NT2/D1 (cell line): ENCODE measurements at regions not wholly inside any gene's neighbourhood (a gene's known extent, or its start where the extent isn't known, plus 50 kb on each side); places are given as distances from the start of the nearest gene placed in this dataset.

Experiments used
- DNase-seq: peaks from one replicate; pipeline ENCODE4 v3.0.0-alpha.2; 2011; ENCODE audit warnings: low read depth, low spot score
- H3K27me3 ChIP-seq: 2 replicates; pipeline ENCODE4 v1.6.0; 2011; ENCODE audit warnings: mild to moderate bottlenecking; ENCODE audit not compliant: insufficient read length, insufficient read depth
- H3K36me3 ChIP-seq: 2 replicates; pipeline ENCODE4 v1.6.1; 2011; ENCODE audit warnings: mild to moderate bottlenecking, low read length, mixed read lengths; ENCODE audit not compliant: insufficient read depth, insufficient read length
- H3K4me1 ChIP-seq: 2 replicates; pipeline ENCODE4 v1.5.1; 2011; ENCODE audit not compliant: insufficient read depth, insufficient read length
- H3K4me3 ChIP-seq: 2 replicates; pipeline ENCODE4 v1.5.1; 2011; ENCODE audit warnings: low read depth; ENCODE audit not compliant: insufficient read length
- H3K9ac ChIP-seq: 2 replicates; pipeline ENCODE4 v1.6.0; 2011; ENCODE audit warnings: low read depth; ENCODE audit not compliant: insufficient read length
- H3K9me3 ChIP-seq: 2 replicates; pipeline ENCODE4 v1.5.1; 2011; ENCODE audit warnings: mild to moderate bottlenecking, low read length; ENCODE audit not compliant: insufficient read depth
- SUZ12 ChIP-seq: IDR thresholded peaks from 2 replicates; pipeline ENCODE4 v1.6.1; 2011; ENCODE audit not compliant: insufficient read length, insufficient read depth; ENCODE audit errors: extremely low read depth
- YY1 ChIP-seq: IDR thresholded peaks from 2 replicates; pipeline ENCODE4 v1.6.1; 2011; ENCODE audit not compliant: insufficient read length, insufficient read depth
- ZNF274 ChIP-seq: IDR thresholded peaks from 2 replicates; pipeline ENCODE4 v1.6.1; 2011; ENCODE audit warnings: mild to moderate bottlenecking, low read depth, low read length

DNA sequence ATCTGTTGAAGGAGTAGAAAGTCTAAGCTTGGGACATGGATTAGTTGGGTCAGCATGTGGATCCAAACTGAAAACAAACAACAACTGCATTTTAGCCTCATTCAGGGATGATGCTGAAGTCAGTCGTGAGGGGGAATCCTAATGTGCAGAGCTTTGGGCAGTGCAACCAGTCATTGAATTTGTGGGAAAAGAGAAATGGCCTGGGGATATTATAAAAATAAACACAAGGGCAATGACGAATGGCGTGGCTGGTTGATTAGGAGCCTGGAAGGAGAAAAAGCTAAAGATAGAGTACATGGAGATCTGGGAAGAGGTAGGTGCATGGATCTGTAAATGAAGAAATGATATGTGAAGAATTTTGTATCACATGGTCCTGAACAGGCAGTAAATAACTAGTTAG lies 477.6 kb downstream of the TLE1 start:
- no peak for TF ChIP-seq SUZ12
- Histone ChIP-seq H3K9me3 (peaks cover 4% of the 10 kb centered on the region; the same call in 1 of the 2 replicates), H3K27me3 (no peaks in the 10 kb centered on the region), H3K4me1 (peaks cover 2% of the 10 kb centered on the region), H3K36me3 (no peaks in the 10 kb centered on the region), H3K4me3 (no peak overlapping the region), H3K9ac (no peak overlapping the region)
- DNase-seq = no peak

DNA sequence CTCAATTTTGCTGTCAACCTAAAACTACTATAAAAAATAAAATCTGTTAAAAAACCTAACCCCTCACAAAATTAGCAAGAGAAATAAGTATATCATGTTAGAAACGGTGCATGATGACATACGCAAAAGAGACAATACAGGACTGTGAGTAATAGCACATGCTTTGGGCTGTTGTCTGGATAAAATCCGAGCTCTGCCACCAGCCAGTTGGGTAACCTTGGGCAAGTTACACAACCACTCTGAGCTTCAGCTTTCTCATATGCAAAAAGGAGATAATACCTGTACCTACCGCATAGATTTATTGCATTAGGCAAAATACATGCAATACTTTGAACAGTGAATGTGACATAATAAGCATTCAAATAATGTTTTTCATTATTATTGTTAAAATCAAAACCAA lies 481.7 kb downstream of the TLE1 start:
- Histone ChIP-seq H3K9ac (no peak overlapping the region), H3K4me1 (no peaks in the 10 kb centered on the region), H3K36me3 (no peaks in the 10 kb centered on the region), H3K4me3 (no peak overlapping the region), H3K27me3 (no peaks in the 10 kb centered on the region), H3K9me3 (no peaks in the 10 kb centered on the region)
- DNase-seq = no peak
- TF ChIP-seq YY1 (no peak), SUZ12 (no peak), ZNF274 (no peak)

DNA sequence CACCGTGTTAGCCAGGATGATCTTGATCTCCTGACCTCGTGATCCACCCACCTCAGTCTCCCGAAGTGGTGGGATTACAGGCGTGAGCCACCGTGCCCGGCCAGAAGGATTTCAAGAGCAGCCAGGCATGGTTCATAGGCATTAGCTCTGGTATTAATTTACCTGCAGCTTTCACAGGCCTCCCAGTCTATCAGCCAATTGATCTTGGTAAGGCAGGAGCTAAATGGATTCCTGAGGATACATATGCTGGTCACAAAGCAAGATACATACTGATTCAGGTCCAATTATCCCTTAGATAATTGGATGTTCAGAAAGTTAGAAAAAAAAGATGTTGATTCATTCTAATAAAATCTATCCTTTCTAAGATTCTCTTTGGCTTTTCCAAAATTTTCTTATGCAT lies 487.1 kb downstream of the TLE1 start:
- Histone ChIP-seq H3K9ac (no peak overlapping the region), H3K4me3 (no peak overlapping the region), H3K27me3 (no peaks in the 10 kb centered on the region), H3K36me3 (no peaks in the 10 kb centered on the region), H3K4me1 (no peaks in the 10 kb centered on the region), H3K9me3 (no peaks in the 10 kb centered on the region)
- DNase-seq = no peak
- TF ChIP-seq ZNF274 (no peak), YY1 (no peak), SUZ12 (no peak)

DNA sequence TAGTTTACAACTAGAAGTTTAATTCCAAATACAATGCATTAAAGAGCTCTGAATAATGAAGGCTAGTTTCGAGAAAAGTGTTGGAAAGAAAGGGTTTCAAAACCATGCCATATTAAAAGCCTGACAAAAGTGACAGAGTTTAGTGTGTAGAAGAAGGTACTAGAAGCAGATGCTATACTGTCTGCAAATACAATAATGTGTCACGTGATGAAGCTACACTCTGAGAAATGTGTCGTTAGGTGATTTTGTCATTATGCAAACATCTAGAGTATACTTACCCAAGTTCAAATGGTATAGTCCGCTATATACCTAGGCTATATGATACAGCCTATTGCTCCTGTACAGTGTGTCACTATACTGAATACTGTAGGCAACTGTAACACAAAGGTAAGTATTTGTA lies 494.1 kb downstream of the TLE1 start:
- no peaks in the 10 kb centered on the region for H3K36me3 ChIP-seq
- H3K4me3 ChIP-seq = no peak overlapping the region
- H3K27me3 ChIP-seq = no peaks in the 10 kb centered on the region
- no peak for DNase-seq
- TF ChIP-seq SUZ12 (no peak), ZNF274 (no peak), YY1 (no peak)
- H3K9me3 ChIP-seq = no peaks in the 10 kb centered on the region
- H3K9ac ChIP-seq = no peak overlapping the region
- no peaks in the 10 kb centered on the region for H3K4me1 ChIP-seq

DNA sequence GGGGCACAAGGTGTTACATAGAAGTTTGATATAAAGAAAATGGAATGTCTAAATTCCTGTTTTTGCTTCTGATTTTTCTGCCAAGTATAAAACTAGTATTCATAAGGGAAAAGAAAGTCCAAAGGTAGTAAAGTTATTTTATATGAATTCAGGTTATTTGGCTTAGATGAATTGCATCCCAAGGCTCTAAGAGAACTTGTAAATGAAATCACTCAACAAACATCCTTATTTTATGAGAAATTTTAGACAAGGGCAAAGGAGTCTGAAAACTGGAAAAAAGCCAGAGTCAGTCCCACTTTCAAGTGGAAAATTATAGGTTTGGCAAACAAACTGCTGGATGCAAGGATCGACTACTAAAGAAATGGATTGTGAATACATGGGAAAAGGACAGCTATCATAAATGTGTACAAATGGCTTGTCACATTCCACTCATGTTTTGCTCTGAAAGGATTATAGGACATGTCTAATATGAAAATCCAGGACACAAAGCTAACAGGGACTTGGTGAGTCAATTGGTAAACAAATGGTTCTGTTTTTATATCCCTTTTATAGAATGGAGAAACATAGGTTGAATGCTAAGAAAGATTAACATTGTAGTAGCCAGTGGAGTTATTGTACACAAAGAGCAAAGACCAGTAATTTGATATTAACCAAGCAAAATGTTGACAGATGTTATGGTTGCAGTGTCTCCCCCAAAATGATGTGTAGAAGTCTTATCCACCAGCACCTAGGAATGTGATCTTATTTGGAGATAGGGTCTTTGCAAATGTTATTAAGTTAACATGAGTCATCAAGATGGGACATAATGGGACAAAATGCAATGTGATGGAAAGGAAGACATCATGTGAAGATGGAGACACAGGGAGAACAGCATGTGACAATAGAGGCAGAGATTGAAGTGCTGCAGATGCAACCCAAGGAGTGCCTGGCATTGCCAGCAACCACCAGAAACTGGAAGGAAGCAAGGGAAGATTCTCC lies 495.7 kb downstream of the TLE1 start:
- Histone ChIP-seq H3K36me3 (no peaks in the 10 kb centered on the region), H3K27me3 (no peaks in the 10 kb centered on the region), H3K9me3 (no peaks in the 10 kb centered on the region), H3K4me1 (no peaks in the 10 kb centered on the region), H3K4me3 (no peak overlapping the region), H3K9ac (no peak overlapping the region)
- no peak for DNase-seq
- TF ChIP-seq SUZ12 (no peak), YY1 (no peak), ZNF274 (no peak)

DNA sequence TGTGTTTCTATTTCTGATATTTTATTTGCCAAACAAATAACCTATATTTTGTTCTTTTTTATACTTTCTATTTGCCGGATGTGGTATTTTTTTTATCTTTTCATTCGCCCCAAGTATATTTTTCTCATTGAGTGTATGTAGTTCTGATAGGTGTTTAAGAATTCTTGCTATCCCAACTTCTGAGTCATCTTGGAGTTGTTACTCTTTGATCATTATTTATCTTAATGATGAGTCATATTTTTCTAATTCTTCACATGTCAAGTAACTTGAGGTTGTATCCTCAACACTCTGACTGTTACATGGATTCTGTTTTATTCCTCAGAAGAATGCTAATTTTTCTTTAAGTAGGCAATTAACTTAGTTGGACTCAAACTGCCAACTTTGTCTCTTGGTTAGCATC lies 498.1 kb downstream of the TLE1 start:
- TF ChIP-seq YY1 = no peak
- no peak for TF ChIP-seq SUZ12
- no peak for TF ChIP-seq ZNF274
- Histone ChIP-seq H3K9ac (no peak overlapping the region), H3K27me3 (no peaks in the 10 kb centered on the region), H3K4me3 (no peak overlapping the region), H3K9me3 (no peaks in the 10 kb centered on the region), H3K36me3 (no peaks in the 10 kb centered on the region), H3K4me1 (no peaks in the 10 kb centered on the region)
- no peak for DNase-seq

DNA sequence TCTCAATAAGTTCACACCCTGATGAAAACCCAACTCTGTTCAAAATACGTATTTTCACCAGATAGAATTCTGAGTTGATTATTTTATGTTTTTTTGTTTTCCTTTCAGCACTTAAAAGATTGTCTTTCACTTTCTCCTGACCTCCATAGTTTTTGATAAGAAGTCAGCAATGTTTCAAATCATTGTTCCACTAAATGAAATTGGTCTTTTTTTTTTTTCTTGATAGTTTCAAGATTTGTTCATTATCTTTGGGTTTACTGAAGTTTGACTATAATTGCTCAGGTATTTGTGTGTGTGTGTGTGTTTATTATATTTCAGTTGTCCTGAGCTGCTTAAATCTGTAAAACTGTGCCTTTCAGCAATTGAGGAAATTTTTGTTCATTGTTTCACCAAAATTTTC lies 498.7 kb downstream of the TLE1 start:
- H3K9ac ChIP-seq = no peak overlapping the region
- H3K9me3 ChIP-seq = no peaks in the 10 kb centered on the region
- TF ChIP-seq SUZ12 (no peak), YY1 (no peak), ZNF274 (no peak)
- H3K36me3 ChIP-seq = no peaks in the 10 kb centered on the region
- no peak for DNase-seq
- no peaks in the 10 kb centered on the region for H3K27me3 ChIP-seq
- no peak overlapping the region for H3K4me3 ChIP-seq
- no peaks in the 10 kb centered on the region for H3K4me1 ChIP-seq

DNA sequence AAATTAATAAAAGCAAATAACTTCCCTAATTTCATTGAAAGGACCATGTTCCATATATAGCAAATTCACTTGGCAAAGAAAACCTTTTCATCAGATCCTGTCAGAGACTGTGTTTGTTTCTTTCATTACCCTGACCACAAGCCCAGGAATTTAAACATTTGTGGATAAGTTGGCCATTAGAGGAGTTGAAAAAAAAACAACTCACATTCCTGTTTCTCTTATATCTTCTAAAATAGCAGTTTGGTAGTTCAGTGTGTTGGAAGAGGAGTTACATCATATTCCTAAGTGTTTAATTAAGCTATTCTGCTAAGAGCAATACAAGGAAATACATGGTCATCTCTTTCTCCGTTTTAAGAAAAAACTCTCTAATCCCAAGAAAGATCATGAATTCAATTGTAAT lies 505.6 kb downstream of the TLE1 start:
- Histone ChIP-seq H3K9me3 (no peaks in the 10 kb centered on the region), H3K27me3 (no peaks in the 10 kb centered on the region), H3K36me3 (no peaks in the 10 kb centered on the region), H3K9ac (no peak overlapping the region), H3K4me1 (no peaks in the 10 kb centered on the region), H3K4me3 (no peak overlapping the region)
- TF ChIP-seq YY1 (no peak), ZNF274 (no peak)
- no peak for DNase-seq
